ENCODE measurements at regions not wholly inside any gene's neighbourhood (a gene's known extent, or its start where the extent isn't known, plus 50 kb on each side); places are given as distances from the start of the nearest gene placed in this dataset.

GRCh38 chr17:15161395-15161794 lies 103.7 kb downstream of the PMP22 start:
- peaks cover 10% of the 10 kb centered on the region for H3K4me1 Mint-ChIP-seq (ENCODE audit: unreplicated experiment)
- H3K9me3 Mint-ChIP-seq (ENCODE audit: unreplicated experiment) = no peaks in the 10 kb centered on the region
- H3K27me3 Mint-ChIP-seq (ENCODE audit: unreplicated experiment) = no peaks in the 10 kb centered on the region
- no peak overlapping the region for H3K27ac Mint-ChIP-seq (ENCODE audit: unreplicated experiment)
- H3K4me3 Mint-ChIP-seq (ENCODE audit: unreplicated experiment) = no peak overlapping the region
- no peaks in the 10 kb centered on the region for H3K36me3 Mint-ChIP-seq (ENCODE audit: unreplicated experiment)
- TF ChIP-seq CTCF (IDR thresholded peaks at IDR 0.05) = no peak
- no peak for DNase-seq (ENCODE audit: extremely low spot score, unreplicated experiment)

DNA sequence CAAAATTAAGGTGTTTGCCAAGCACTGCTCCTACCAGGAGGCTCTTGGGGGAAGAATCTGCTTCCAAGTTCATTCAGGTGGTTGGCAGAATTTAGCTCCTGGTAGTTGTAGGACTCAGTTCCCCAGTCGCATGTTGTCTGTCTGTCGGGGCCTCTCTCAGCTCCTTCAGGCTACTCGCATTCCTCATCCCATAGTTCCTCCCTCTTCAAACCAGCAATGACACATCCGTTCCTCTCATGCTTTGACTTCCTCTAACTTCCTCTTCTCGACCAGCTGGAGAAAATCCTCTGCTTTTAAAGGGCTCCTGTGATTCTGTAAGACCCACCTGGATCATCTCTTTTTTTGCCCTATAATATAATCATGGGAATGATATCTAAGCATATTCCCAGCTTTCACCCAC lies 108.1 kb downstream of the PMP22 start:
- peaks cover 2% of the 10 kb centered on the region for H3K27me3 Mint-ChIP-seq (ENCODE audit: unreplicated experiment)

GRCh38 chr17:15154618-15155017 lies 110.5 kb downstream of the PMP22 start:
- DNase-seq (ENCODE audit: extremely low spot score, unreplicated experiment) = no peak
- H3K4me1 Mint-ChIP-seq (ENCODE audit: unreplicated experiment) = peaks cover 24% of the 10 kb centered on the region

More for the DNA sequence above, 108.1 kb downstream of the PMP22 start:
- DNase-seq (ENCODE audit: extremely low spot score, unreplicated experiment) = no peak
- no peaks in the 10 kb centered on the region for H3K36me3 Mint-ChIP-seq (ENCODE audit: unreplicated experiment)
- H3K4me1 Mint-ChIP-seq (ENCODE audit: unreplicated experiment) = peaks cover 24% of the 10 kb centered on the region
- H3K27ac Mint-ChIP-seq (ENCODE audit: unreplicated experiment) = peak overlapping the region; percentile 1
- no peaks in the 10 kb centered on the region for H3K9me3 Mint-ChIP-seq (ENCODE audit: unreplicated experiment)
- no peak overlapping the region for H3K4me3 Mint-ChIP-seq (ENCODE audit: unreplicated experiment)
- TF ChIP-seq CTCF (IDR thresholded peaks at IDR 0.05) = no peak

GRCh38 chr17:15145621-15146020 lies 119.5 kb downstream of the PMP22 start:
- no peak for DNase-seq (ENCODE audit: extremely low spot score, unreplicated experiment)
- no peak for TF ChIP-seq CTCF (IDR thresholded peaks at IDR 0.05)
- no peaks in the 10 kb centered on the region for H3K36me3 Mint-ChIP-seq (ENCODE audit: unreplicated experiment)

More at GRCh38 chr17:15154618-15155017, 110.5 kb downstream of the PMP22 start:
- Mint-ChIP-seq H3K9me3 (ENCODE audit: unreplicated experiment) (no peaks in the 10 kb centered on the region), H3K4me3 (ENCODE audit: unreplicated experiment) (no peak overlapping the region), H3K36me3 (ENCODE audit: unreplicated experiment) (no peaks in the 10 kb centered on the region), H3K27ac (ENCODE audit: unreplicated experiment) (no peak overlapping the region), H3K27me3 (ENCODE audit: unreplicated experiment) (peaks cover 2% of the 10 kb centered on the region)
- TF ChIP-seq CTCF (IDR thresholded peaks at IDR 0.05) = no peak

DNA sequence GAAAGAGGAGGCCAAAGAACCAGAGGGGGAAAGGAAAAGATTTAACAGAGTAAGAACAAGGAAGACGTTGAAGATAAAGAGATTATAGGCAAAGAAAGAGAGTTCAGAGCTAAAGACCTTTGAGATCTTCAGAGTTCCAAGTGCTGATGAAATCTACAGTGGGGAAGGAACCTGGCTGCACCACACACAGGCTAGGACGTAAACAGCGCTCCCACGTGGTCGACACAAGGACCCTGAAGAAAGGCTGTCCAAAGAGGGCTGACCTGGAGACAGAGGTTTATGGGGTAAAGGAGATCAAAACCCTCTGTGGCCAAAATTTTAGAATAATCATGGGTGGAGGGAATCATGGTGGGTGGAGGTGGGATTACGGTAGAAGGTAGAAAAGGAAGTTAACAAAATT lies 121.6 kb downstream of the PMP22 start:
- peaks cover 2% of the 10 kb centered on the region for H3K4me1 Mint-ChIP-seq (ENCODE audit: unreplicated experiment)
- H3K27me3 Mint-ChIP-seq (ENCODE audit: unreplicated experiment) = no peaks in the 10 kb centered on the region
- H3K9me3 Mint-ChIP-seq (ENCODE audit: unreplicated experiment) = no peaks in the 10 kb centered on the region
- H3K27ac Mint-ChIP-seq (ENCODE audit: unreplicated experiment) = no peak overlapping the region
- no peak overlapping the region for H3K4me3 Mint-ChIP-seq (ENCODE audit: unreplicated experiment)
- no peaks in the 10 kb centered on the region for H3K36me3 Mint-ChIP-seq (ENCODE audit: unreplicated experiment)
- no peak for TF ChIP-seq CTCF (IDR thresholded peaks at IDR 0.05)
- DNase-seq (ENCODE audit: extremely low spot score, unreplicated experiment) = no peak

More at GRCh38 chr17:15145621-15146020, 119.5 kb downstream of the PMP22 start:
- no peak overlapping the region for H3K4me3 Mint-ChIP-seq (ENCODE audit: unreplicated experiment)
- no peaks in the 10 kb centered on the region for H3K27me3 Mint-ChIP-seq (ENCODE audit: unreplicated experiment)
- H3K4me1 Mint-ChIP-seq (ENCODE audit: unreplicated experiment) = no peaks in the 10 kb centered on the region
- H3K9me3 Mint-ChIP-seq (ENCODE audit: unreplicated experiment) = no peaks in the 10 kb centered on the region
- no peak overlapping the region for H3K27ac Mint-ChIP-seq (ENCODE audit: unreplicated experiment)

Measured in osteocyte (in vitro differentiated cells).